DMS153 (cell line): ENCODE measurements at regions not wholly inside any gene's neighbourhood (a gene's known extent, or its start where the extent isn't known, plus 50 kb on each side); places are given as distances from the start of the nearest gene placed in this dataset.
"Not testable (repeated sequence)": the region's sequence is repeated elsewhere in the genome, so short reads cannot be mapped to it uniquely, and the experiment has no call there.

ENCODE experiments used
- DNase-seq: peaks from one replicate; lab custom pipeline; 2025; lab: John Stamatoyannopoulos, UW

GRCh38 chr4:97215409-97215941 is 927.8 kb downstream of the STPG2 start:
- no peak for DNase-seq

GRCh38 chr4:97216046-97216445 is 927.2 kb downstream of the STPG2 start:
- no peak for DNase-seq

GRCh38 chr4:97235521-97235920 is 907.8 kb downstream of the STPG2 start:
- no peak for DNase-seq

GRCh38 chr4:97238956-97239666 is 904.2 kb downstream of the STPG2 start:
- DNase-seq, result peak; percentile 14

- no peak for DNase-seq
These were observed 903.6 kb downstream of the STPG2 start for GRCh38 chr4:97239667-97239997.

DNA sequence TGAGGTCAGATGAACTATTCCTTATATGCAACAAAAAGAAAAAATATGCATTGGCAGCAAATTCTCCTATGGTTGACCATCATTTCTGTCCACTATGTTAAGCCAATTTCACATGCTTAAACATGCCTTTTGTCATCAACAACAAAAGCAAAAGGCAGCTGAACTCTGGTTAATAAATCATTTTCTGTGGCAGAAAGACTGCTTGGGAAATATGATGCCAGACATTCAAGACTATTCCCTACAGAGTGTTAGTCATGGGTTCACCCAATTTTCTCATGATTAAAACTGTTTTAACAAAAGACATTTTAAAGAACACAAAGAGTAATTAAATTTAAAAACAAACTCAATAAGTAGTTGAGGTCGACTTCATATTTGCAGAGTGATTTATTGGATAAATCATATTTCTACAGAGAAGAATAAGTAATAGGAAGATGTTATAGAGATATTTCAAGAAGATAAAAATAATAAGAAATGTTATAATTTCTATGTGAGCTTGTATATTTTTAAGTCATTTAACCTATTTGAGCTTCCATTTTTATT is 890.6 kb downstream of the STPG2 start:
- no peak for DNase-seq

DNA sequence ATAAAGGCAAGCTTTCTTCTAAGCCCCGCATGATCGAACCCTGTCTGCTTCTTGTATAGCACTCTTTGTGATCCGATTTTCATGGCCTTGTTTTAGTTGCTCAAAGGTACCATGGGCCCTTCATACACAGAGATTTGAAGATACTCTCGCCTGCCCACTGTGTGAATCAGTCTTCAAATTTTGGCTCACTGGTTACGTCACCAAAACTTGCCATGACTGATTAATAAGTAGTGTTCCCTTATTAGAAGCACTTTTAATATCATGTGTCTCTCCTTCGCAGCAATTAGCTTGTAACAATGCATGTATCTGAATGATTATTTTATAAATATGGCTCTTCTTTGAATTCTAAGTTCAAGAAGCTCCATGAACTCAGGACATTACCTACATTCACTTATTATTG is 880.5 kb downstream of the STPG2 start:
- DNase-seq, result no peak

GRCh38 chr4:97270051-97270450 is 873.2 kb downstream of the STPG2 start:
- no peak for DNase-seq

DNA sequence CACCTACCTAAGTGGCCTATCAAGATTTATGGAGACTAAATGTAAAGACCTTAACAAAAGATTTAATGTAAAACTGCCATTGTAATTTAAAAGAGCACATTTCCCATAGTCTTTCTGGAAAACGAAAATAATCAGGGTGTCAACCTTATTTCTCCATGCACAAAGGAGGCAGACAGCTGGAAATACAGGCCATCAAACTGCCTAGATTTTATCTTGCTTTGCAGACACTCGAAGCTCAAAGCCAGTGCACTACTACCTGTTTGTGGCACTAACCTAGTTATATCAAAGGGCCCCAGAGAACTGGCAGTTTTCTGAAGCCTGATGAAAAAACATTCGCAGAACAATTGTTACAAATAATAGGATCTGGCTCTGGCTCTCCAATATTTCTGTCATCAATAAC is 863.9 kb downstream of the STPG2 start:
- no peak for DNase-seq

DNA sequence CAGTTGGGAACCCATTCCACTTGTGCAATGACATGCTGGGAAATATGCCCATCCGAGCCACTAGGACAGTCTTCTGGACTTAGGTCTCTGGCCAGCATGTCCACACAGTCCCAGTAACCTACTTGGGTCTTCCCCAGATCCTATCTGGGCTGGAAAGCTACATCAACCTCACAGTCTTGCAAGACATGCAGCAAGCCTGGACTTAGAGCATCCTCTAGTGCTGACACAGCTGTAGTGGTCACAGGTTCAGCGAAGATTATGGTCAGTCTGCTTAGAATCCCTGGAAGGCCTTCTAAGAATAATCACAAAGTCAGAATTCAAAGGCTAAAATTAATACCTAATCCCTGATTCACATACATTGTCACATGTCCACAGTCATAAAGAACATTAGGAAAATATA is 842.7 kb downstream of the STPG2 start:
- DNase-seq, result no peak

GRCh38 chr4:97305351-97305750 is 837.9 kb downstream of the STPG2 start:
- no peak for DNase-seq

- DNase-seq, result no peak
These were observed 834.2 kb downstream of the STPG2 start for GRCh38 chr4:97309121-97309520.

GRCh38 chr4:97317201-97317600 is 826.1 kb downstream of the STPG2 start:
- DNase-seq, result no peak

DNA sequence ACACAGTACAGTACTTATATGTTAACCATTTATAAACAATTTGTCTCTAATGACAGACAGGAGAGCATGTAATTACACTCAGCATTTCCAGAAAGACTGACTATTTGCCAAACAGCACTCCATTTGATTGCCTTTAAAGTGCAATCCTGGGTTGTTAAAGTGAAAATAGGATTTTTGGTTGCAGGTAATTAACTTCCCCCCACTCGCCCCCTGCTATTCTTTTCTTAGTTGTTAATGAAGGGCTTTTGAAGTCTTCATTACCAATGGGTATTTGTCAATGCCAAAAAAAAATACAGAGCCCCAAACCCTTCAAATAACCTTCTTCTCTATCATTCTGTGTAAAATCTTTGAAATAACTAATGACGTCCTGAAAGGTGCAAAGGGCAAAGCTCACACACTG is 825.6 kb downstream of the STPG2 start:
- DNase-seq, result no peak

- not testable (repeated sequence) for DNase-seq
These were observed 817.5 kb downstream of the STPG2 start for GRCh38 chr4:97325751-97326150.

DNA sequence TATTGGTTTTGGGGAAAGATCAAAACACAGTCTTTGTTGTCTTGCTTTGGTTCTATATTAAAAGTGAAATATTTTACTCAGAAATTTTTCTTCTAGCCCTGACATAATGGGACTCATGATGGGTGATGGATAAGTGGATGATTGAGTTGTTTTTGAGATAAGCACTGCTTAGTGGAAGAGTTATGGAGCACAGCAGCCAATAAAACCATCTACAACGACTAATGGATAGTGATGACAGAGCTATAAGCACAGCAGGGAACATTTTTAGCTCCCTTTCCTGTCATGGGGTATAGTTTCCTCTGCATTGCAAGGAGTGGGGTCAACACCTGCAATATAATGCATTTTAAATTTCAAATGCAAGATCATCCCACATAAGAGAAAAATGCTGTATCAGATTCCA is 812.4 kb downstream of the STPG2 start:
- DNase-seq, result no peak

DNA sequence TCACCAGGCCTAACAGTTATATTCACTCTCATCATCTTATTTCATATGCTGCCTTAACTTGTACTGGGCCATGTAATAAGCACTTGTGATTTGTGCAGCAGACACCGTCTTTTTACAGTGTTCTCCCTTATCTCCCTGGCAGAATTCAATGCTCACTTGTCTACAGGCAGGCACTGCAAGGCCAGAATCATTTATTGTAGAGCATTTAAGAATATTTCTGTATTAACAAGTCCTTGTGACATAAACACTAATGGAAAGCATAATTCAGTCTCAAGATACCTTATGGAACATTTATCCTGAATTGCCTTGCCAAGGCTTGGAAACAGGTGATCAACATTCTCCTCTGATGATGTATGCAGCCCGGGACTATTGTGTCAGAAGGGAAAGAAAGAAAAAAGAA is 808.9 kb downstream of the STPG2 start:
- DNase-seq, result no peak

DNA sequence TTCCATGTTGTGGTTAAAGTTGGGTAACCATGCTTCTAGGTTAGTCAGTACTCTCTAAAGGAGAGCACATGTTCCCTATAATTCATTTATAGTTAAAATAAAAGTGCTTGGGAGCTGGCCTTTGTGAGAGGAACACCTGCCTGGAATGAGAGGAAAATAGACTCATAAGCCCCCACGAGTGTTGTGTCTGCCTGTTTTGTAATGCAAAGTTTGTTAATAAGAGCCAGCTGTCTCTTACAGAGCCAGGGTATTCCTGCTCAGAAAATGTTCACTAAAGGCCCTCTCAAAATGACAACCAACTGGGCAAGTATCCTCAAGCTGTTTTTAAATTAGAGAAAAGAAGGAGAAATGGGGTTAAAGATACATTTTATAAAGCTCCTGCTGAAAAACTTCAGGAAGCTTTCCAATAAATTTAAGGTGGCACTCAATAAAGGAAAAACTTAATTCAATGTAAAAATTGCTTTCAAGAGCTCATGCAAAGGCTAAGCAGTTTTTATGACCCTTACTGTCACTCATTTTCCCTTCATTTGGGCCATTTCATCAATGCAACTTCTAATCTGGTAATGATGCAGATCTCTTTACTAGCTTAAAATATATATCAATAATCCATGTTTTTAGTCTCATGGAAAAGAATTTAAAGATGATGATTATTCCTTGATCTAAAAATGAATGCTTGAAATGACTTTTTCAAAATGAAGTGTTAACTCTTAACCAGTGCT is 793.6 kb downstream of the STPG2 start:
- DNase-seq, result no peak

DNA sequence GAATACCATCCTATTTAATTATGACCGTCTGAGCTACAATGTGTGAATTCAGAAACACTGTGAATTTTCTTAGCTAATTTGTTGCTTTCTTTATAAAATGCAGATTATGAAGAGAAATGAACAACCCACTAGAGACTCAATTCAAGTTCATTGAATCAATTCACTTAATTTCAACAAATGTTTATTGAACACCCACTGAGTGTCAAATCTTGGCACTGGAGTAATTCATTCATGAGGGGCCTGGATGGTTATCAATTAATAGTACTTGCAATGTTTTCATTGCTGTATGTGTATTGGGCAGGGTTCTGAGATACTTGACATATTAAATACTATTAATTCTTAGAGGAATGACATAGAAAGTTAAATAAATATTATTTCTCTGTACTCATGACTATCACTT is 789.4 kb downstream of the STPG2 start:
- no peak for DNase-seq

DNA sequence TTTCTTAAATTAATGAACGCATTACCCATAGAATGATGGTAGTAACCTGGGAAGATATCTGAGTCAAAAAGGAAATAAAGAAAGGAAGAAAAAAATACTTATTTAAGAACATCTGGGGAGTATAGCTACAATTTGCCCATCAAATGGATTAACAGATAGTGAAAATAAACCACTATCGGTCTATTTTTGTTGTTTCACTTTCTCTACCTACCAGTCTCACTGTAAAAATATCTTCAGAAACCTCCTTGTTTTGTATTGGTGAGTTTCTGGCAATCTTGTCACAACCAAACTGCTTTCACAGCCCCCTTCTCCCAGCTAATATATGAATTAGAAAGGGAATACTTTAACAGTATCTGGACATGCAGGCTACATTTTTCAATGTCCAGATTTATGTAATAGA is 783.5 kb downstream of the STPG2 start:
- DNase-seq, result no peak

GRCh38 chr4:97360733-97361132 is 782.5 kb downstream of the STPG2 start:
- DNase-seq, result no peak

GRCh38 chr4:97367878-97368277 is 775.4 kb downstream of the STPG2 start:
- DNase-seq, result no peak

GRCh38 chr4:97370568-97370967 is 772.7 kb downstream of the STPG2 start:
- DNase-seq, result no peak
